NT2/D1 (cell line): ENCODE measurements at regions not wholly inside any gene's neighbourhood (a gene's known extent, or its start where the extent isn't known, plus 50 kb on each side); places are given as distances from the start of the nearest gene placed in this dataset.
"Not testable (repeated sequence)": the region's sequence is repeated elsewhere in the genome, so short reads cannot be mapped to it uniquely, and the experiment has no call there.

ENCODE experiments used
- SUZ12 ChIP-seq: IDR thresholded peaks from 2 replicates; pipeline ENCODE4 v1.6.1; 2011; ENCODE audit not compliant: insufficient read length, insufficient read depth; ENCODE audit errors: extremely low read depth
- YY1 ChIP-seq: IDR thresholded peaks from 2 replicates; pipeline ENCODE4 v1.6.1; 2011; ENCODE audit not compliant: insufficient read length, insufficient read depth
- ZNF274 ChIP-seq: IDR thresholded peaks from 2 replicates; pipeline ENCODE4 v1.6.1; 2011; ENCODE audit warnings: mild to moderate bottlenecking, low read depth, low read length

- TF ChIP-seq YY1, SUZ12, ZNF274: not testable (repeated sequence)
Measured at GRCh38 chr3:195665311-195665710, 55.5 kb upstream of the MUC20 start.
